ENCODE measurements at regions not wholly inside any gene's neighbourhood (a gene's known extent, or its start where the extent isn't known, plus 50 kb on each side); places are given as distances from the start of the nearest gene placed in this dataset.

DNA sequence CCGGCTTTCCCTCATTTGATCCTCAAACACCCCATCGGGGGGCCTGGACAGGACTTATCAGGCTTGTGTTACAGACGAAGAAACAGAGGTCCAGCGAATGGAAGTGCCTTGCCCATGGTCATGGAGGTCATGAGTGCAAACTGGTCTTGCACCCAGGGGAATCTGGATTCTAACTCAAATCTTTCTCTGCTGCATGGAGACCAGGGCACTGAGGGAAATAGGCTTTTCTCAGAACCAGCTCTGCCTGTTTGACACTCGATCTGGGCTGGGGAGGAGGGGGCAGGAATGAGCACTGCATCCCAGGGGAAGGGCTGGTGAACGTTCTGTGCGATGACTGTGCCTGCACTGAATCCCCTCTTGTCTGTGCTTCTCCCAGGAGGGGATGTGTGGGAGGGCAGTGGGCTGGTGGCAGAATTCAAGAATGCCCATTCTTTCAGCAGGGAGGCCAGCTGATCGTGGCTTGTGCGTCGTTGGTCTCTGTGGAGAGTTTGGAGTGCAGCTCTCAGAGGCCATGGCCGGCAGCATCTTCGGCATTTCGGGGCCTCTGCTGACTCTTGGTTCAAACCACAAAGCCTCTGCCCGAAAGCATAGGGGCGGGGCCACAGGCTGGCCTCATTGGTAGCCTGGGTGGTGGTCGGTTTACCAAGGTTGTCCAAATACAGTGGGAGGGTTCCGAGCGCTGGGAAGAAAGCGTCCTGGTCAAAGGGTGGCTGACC, 171.6 kb downstream of the DDX1 start:
- Histone ChIP-seq H3K4me2 (ENCODE audit: low read length) (no peak overlapping the region), H3K9me3 (ENCODE audit: insufficient read depth, low read length) (no peaks in the 10 kb centered on the region), H3K4me3 (ENCODE audit: low read length) (no peak overlapping the region), H3K4me1 (ENCODE audit: low read length) (no peaks in the 10 kb centered on the region), H3K79me2 (ENCODE audit: low read length) (no peaks in the 10 kb centered on the region), H3K9ac (ENCODE audit: low read length) (no peak overlapping the region), H3K27me3 (ENCODE audit: low read depth, low read length) (0 out of 2 replicates have a peak, but pooled peaks cover 5% of the 10 kb centered on the region), H4K20me1 (ENCODE audit: insufficient read depth, low read length) (no peaks in the 10 kb centered on the region), H2AFZ (ENCODE audit: low read depth, low read length) (no peak overlapping the region), H3K27ac (ENCODE audit: low read length) (no peak overlapping the region), H3K36me3 (replicated peaks; ENCODE audit: low read depth, low read length) (no peaks in the 10 kb centered on the region)
- no peak for TF ChIP-seq EZH2phosphoT487 (IDR thresholded peaks at IDR 0.05; ENCODE audit: low read depth)
- TF ChIP-seq, protein P1, sequence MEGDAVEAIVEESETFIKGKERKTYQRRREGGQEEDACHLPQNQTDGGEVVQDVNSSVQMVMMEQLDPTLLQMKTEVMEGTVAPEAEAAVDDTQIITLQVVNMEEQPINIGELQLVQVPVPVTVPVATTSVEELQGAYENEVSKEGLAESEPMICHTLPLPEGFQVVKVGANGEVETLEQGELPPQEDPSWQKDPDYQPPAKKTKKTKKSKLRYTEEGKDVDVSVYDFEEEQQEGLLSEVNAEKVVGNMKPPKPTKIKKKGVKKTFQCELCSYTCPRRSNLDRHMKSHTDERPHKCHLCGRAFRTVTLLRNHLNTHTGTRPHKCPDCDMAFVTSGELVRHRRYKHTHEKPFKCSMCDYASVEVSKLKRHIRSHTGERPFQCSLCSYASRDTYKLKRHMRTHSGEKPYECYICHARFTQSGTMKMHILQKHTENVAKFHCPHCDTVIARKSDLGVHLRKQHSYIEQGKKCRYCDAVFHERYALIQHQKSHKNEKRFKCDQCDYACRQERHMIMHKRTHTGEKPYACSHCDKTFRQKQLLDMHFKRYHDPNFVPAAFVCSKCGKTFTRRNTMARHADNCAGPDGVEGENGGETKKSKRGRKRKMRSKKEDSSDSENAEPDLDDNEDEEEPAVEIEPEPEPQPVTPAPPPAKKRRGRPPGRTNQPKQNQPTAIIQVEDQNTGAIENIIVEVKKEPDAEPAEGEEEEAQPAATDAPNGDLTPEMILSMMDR (IDR thresholded peaks at IDR 0.05; ENCODE audit: low read depth, low read length): no peak

DNA sequence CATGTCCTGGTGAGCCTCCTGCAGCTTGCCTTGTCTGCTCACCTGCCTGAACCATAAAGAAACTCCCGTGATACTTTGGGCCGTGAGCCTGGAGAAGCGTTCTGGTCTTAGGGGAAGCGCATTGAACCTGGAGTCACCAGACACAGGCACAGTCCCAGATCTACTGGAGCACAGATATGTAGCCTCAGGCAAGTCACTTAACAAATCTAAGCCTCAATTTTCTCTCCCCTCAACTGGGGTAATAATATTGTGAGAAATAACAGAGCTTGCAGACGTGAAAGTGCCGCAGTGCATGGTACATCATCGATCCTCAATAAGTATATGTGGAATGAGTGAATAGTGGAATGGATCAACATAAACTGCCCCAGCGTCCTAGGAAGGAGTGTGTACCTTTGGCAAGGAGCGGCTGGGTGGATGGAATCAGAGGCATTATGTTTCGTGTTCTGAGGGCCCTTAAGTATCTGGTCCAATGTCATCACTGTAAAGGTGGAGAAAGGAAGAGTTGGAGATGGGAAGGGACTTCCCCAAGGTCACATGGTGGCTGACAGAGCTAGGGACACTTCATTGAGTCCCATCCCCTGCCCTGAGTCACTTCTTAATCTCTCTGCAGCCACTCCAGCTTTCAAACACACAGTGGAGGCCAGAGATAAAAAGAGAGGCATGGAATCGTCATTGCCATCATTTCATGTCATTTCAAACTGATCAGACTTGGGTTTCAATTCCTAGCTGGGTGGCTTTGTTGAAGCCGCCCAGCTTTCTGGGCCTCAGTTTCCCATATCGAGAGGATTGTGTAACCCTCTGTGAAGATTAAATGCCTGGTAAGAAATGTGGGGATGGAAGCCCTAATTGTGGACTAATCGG, 172.4 kb downstream of the DDX1 start:
- no peaks in the 10 kb centered on the region for H3K9me3 ChIP-seq (ENCODE audit: insufficient read depth, low read length)
- TF ChIP-seq EZH2phosphoT487 (IDR thresholded peaks at IDR 0.05; ENCODE audit: low read depth): no peak
- TF ChIP-seq, protein P1 (IDR thresholded peaks at IDR 0.05; ENCODE audit: low read depth, low read length): no peak
- no peak overlapping the region for H2AFZ ChIP-seq (ENCODE audit: low read depth, low read length)
- H4K20me1 ChIP-seq (ENCODE audit: insufficient read depth, low read length): no peaks in the 10 kb centered on the region
- H3K4me2 ChIP-seq (ENCODE audit: low read length): no peak overlapping the region
- no peaks in the 10 kb centered on the region for H3K4me1 ChIP-seq (ENCODE audit: low read length)
- no peak overlapping the region for H3K9ac ChIP-seq (ENCODE audit: low read length)
- H3K27ac ChIP-seq (ENCODE audit: low read length): no peak overlapping the region
- 0 out of 2 replicates have a peak, but pooled peaks cover 5% of the 10 kb centered on the region for H3K27me3 ChIP-seq (ENCODE audit: low read depth, low read length)
- no peaks in the 10 kb centered on the region for H3K36me3 ChIP-seq (replicated peaks; ENCODE audit: low read depth, low read length)
- H3K4me3 ChIP-seq (ENCODE audit: low read length): no peak overlapping the region
- H3K79me2 ChIP-seq (ENCODE audit: low read length): no peaks in the 10 kb centered on the region

DNA sequence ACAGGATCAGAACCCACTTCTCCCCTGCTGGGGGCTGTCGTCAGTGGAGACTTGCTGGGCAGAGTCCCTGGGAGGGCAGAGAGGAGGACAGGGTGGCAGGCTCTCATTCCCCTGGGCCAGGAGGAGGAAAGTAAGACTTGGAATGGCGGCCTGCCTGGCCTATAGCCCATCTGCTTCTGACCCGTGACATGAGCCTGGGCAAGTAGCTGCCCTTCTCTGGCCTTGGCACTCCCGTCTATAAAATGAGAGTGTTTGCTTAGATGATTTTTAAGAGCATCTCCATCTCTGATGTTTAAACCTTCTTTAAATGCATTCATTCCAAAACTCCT, 173.0 kb downstream of the DDX1 start:
- no peaks in the 10 kb centered on the region for H3K79me2 ChIP-seq (ENCODE audit: low read length)
- no peak overlapping the region for H3K4me2 ChIP-seq (ENCODE audit: low read length)
- no peak overlapping the region for H2AFZ ChIP-seq (ENCODE audit: low read depth, low read length)
- H3K9me3 ChIP-seq (ENCODE audit: insufficient read depth, low read length): no peaks in the 10 kb centered on the region
- H3K27me3 ChIP-seq (ENCODE audit: low read depth, low read length): 0 out of 2 replicates have a peak, but pooled peaks cover 5% of the 10 kb centered on the region
- no peaks in the 10 kb centered on the region for H3K4me1 ChIP-seq (ENCODE audit: low read length)
- H4K20me1 ChIP-seq (ENCODE audit: insufficient read depth, low read length): no peaks in the 10 kb centered on the region
- H3K27ac ChIP-seq (ENCODE audit: low read length): no peak overlapping the region
- no peak overlapping the region for H3K9ac ChIP-seq (ENCODE audit: low read length)
- H3K36me3 ChIP-seq (replicated peaks; ENCODE audit: low read depth, low read length): no peaks in the 10 kb centered on the region
- TF ChIP-seq, protein P1 (IDR thresholded peaks at IDR 0.05; ENCODE audit: low read depth, low read length): no peak
- no peak for TF ChIP-seq EZH2phosphoT487 (IDR thresholded peaks at IDR 0.05; ENCODE audit: low read depth)
- no peak overlapping the region for H3K4me3 ChIP-seq (ENCODE audit: low read length)

DNA sequence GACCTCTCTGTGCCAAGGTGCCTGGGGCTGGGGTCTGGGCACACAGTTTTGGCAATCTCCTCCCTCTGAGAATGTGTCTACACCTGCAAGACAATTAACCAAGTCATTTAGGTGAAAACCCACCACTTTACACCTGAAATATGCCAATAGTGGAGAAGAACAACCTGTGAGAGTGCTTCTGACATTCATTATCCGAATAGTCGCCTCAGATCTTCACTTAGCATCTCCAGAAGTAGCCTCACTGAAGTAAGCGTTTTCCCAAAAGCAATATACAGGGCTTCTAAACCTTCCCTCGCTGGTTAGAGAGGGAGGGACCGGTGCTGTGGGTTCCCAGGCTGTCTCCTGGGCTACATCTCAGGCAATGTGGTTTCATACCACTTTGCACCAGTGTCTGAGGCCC, 173.5 kb downstream of the DDX1 start:
- TF ChIP-seq EZH2phosphoT487 (IDR thresholded peaks at IDR 0.05; ENCODE audit: low read depth): no peak
- TF ChIP-seq, protein P1 (IDR thresholded peaks at IDR 0.05; ENCODE audit: low read depth, low read length): no peak
- Histone ChIP-seq H3K36me3 (replicated peaks; ENCODE audit: low read depth, low read length) (no peaks in the 10 kb centered on the region), H3K79me2 (ENCODE audit: low read length) (no peaks in the 10 kb centered on the region), H4K20me1 (ENCODE audit: insufficient read depth, low read length) (no peaks in the 10 kb centered on the region), H3K9me3 (ENCODE audit: insufficient read depth, low read length) (no peaks in the 10 kb centered on the region), H3K9ac (ENCODE audit: low read length) (no peak overlapping the region), H3K4me3 (ENCODE audit: low read length) (no peak overlapping the region), H3K27me3 (ENCODE audit: low read depth, low read length) (0 out of 2 replicates have a peak, but pooled peaks cover 5% of the 10 kb centered on the region), H3K4me2 (ENCODE audit: low read length) (no peak overlapping the region), H2AFZ (ENCODE audit: low read depth, low read length) (no peak overlapping the region), H3K4me1 (ENCODE audit: low read length) (no peaks in the 10 kb centered on the region), H3K27ac (ENCODE audit: low read length) (no peak overlapping the region)

Data from OCI-LY3 (cell line).